ENCODE measurements at regions not wholly inside any gene's neighbourhood (a gene's known extent, or its start where the extent isn't known, plus 50 kb on each side); places are given as distances from the start of the nearest gene placed in this dataset.

DNA sequence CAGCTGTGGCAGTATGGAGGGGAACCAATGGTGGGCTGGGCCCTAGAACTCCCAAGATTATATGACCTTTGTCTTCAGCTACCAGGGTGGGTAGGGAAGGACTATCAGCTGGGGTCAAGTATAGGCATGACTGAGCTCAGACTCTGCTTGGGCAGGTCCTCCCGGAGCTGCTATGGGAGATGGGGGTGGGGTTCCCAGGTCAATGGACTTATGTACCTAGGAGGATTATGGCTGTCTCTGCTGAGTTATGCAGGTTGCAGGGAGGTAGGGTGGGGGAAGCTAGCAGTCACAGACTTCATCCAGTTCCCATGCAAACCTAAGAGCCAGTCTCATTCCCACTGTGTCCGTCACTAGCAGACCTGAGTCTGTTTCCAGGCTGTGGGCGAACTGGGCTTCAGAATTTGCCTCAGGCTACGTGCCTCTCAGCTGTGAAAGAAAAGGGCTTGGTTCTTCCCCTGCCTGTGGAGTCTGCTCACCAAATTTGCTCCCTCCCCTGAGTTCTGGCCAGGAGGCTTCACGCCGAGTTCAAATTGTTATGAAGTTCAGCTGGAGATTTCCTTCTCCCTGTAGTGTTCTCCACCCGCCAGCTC lies 985.8 kb upstream of the NRXN1 start:
- TF ChIP-seq, protein P1, sequence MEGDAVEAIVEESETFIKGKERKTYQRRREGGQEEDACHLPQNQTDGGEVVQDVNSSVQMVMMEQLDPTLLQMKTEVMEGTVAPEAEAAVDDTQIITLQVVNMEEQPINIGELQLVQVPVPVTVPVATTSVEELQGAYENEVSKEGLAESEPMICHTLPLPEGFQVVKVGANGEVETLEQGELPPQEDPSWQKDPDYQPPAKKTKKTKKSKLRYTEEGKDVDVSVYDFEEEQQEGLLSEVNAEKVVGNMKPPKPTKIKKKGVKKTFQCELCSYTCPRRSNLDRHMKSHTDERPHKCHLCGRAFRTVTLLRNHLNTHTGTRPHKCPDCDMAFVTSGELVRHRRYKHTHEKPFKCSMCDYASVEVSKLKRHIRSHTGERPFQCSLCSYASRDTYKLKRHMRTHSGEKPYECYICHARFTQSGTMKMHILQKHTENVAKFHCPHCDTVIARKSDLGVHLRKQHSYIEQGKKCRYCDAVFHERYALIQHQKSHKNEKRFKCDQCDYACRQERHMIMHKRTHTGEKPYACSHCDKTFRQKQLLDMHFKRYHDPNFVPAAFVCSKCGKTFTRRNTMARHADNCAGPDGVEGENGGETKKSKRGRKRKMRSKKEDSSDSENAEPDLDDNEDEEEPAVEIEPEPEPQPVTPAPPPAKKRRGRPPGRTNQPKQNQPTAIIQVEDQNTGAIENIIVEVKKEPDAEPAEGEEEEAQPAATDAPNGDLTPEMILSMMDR (IDR thresholded peaks at IDR 0.05): no peak
- TF ChIP-seq POLR2AphosphoS5 (IDR thresholded peaks at IDR 0.05): no peak
- TF ChIP-seq POLR2A (IDR thresholded peaks at IDR 0.05): no peak

All from transverse colon (tissue), 4 donors.